MM.1S (cell line): ENCODE measurements at regions not wholly inside any gene's neighbourhood (a gene's known extent, or its start where the extent isn't known, plus 50 kb on each side); places are given as distances from the start of the nearest gene placed in this dataset.

Experiments
- DNase-seq: peaks from one replicate; pipeline ENCODE4 v3.0.0-alpha.2; 2015
- H2AFZ ChIP-seq: fragments of 300-600 bp; sonication (generic); 2 replicates; pipeline ENCODE4 v1.6.0; 2016; ENCODE audit warnings: antibody characterized with exemption, low read length
- H3F3A ChIP-seq: fragments of 300-600 bp; sonication (generic); 2 replicates; pipeline ENCODE4 v1.6.1; 2016; ENCODE audit warnings: mild to moderate bottlenecking, antibody characterized with exemption, low read length, moderate library complexity, mixed read lengths; ENCODE audit not compliant: insufficient read depth
- H3K27ac ChIP-seq: fragments of 300-600 bp; sonication (generic); 2 replicates; pipeline ENCODE4 v1.5.1; 2016; ENCODE audit warnings: mild to moderate bottlenecking, low read length
- H3K27me3 ChIP-seq: fragments of 300-600 bp; sonication (generic); replicated peaks from 2 replicates; pipeline ENCODE4 v1.6.0; 2016; ENCODE audit warnings: low read length; ENCODE audit not compliant: insufficient read depth
- H3K36me3 ChIP-seq: fragments of 300-600 bp; sonication (generic); replicated peaks from 2 replicates; pipeline ENCODE4 v1.6.1; 2016; ENCODE audit warnings: mild to moderate bottlenecking, low read length, mixed read lengths; ENCODE audit not compliant: insufficient read depth
- H3K4me1 ChIP-seq: fragments of 300-600 bp; sonication (generic); 2 replicates; pipeline ENCODE4 v1.6.1; 2016; ENCODE audit warnings: low read length, mixed read lengths
- H3K4me2 ChIP-seq: fragments of 300-600 bp; sonication (generic); 2 replicates; pipeline ENCODE4 v1.6.0; 2016; ENCODE audit warnings: low read depth, low read length
- H3K4me3 ChIP-seq: fragments of 300-600 bp; sonication (generic); 2 replicates; pipeline ENCODE4 v1.5.1; 2016; ENCODE audit warnings: low read length, mixed read lengths
- H3K79me2 ChIP-seq: fragments of 300-600 bp; sonication (generic); 2 replicates; pipeline ENCODE4 v1.6.1; 2016; ENCODE audit warnings: mixed run types, low read length, mixed read lengths
- H3K9ac ChIP-seq: fragments of 300-600 bp; sonication (generic); 2 replicates; pipeline ENCODE4 v1.6.1; 2016; ENCODE audit warnings: low read length, mixed read lengths
- H3K9me2 ChIP-seq: fragments of 300-600 bp; sonication (generic); replicated peaks from 2 replicates; pipeline ENCODE4 v1.6.1; 2016; ENCODE audit warnings: mild to moderate bottlenecking, low read length, mixed read lengths; ENCODE audit not compliant: insufficient read depth
- H3K9me3 ChIP-seq: fragments of 300-600 bp; sonication (generic); replicated peaks from 2 replicates; pipeline ENCODE4 v1.6.1; 2016; ENCODE audit warnings: mild to moderate bottlenecking, low read length, mixed read lengths; ENCODE audit not compliant: insufficient read depth
- H4K20me1 ChIP-seq: fragments of 300-600 bp; sonication (generic); 2 replicates; pipeline ENCODE4 v1.6.1; 2016; ENCODE audit warnings: mild to moderate bottlenecking, low read length, moderate library complexity, mixed read lengths; ENCODE audit not compliant: insufficient read depth
- CTCF ChIP-seq: fragments of 300-600 bp; sonication (generic); IDR thresholded peaks from 2 replicates; pipeline ENCODE4 v1.5.1; 2016; ENCODE audit warnings: antibody characterized with exemption, low read length, mixed read lengths
- EZH2 ChIP-seq: fragments of 300-600 bp; sonication (generic); optimal IDR thresholded peaks from 2 replicates; pipeline ENCODE3; 2017; ENCODE audit warnings: low read depth, mild to moderate bottlenecking, antibody characterized with exemption, low read length, mixed read lengths
- EZH2phosphoT487 ChIP-seq: fragments of 300-600 bp; sonication (generic); IDR thresholded peaks from 2 replicates; pipeline ENCODE4 v1.6.1; 2018; ENCODE audit warnings: antibody characterized with exemption, low read length

DNA sequence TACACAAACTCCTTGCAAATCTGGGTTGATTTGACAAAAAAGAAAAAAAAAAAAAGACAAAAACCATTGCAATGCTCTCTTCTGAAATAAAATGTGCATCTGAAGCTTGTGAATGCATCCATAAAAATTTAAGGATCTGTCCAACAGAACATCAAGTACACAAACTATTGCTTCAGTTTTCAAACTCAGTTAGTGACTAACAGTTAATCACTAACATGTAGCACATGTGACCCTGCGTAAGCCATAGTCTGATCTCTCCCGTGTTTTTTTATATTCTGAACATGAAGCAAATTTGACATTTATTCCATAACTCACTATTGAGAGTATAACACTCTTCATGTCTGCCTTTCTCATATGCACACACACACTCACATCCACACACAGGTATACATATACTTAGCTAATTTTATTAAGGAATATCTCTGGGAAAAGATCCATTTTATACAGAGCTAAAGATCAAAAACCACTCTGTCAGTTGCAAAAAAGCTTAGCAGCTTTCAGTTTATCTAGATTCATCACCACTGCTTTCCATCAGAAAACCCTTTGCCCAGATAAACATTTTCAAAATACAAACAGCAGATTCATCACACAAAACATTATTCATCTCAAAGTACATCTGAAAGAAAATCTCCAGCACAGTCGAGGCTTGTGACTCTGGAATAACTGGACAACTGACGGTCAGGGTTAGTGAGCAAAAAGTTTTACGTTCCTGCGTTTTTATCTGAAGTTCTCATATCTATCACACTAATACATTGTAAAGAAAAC lies 1000.4 kb upstream of the ACVR2A start:
- Histone ChIP-seq H3K9me3 (no peaks in the 10 kb centered on the region), H3K4me2 (no peak overlapping the region), H3F3A (no peaks in the 10 kb centered on the region), H3K79me2 (no peaks in the 10 kb centered on the region), H3K4me1 (no peaks in the 10 kb centered on the region), H3K4me3 (no peak overlapping the region), H3K27me3 (no peaks in the 10 kb centered on the region), H4K20me1 (no peaks in the 10 kb centered on the region), H3K9me2 (no peaks in the 10 kb centered on the region), H3K9ac (no peak overlapping the region), H2AFZ (no peak overlapping the region), H3K27ac (no peak overlapping the region), H3K36me3 (no peaks in the 10 kb centered on the region)
- TF ChIP-seq CTCF (no peak), EZH2 (no peak), EZH2phosphoT487 (no peak)
- no peak for DNase-seq

DNA sequence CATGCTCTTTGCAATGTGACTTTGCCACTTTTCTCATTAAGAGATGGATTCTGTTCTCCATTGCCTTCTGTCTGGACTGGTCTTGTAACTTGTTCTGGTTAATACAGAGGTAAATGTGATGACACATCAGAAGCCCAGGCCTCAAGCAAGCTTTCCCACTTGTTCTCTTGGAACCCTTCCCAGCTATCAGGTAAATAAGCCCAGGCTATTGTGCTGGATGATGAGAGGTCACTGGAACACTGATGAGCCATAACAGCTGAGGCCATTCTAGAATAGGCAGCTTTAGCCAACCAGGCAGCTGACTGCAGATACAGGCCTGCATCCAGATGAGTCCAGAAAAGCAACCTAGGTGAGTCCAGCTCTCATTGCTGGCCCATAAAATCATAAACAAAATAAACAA lies 1007.0 kb upstream of the ACVR2A start:
- no peak overlapping the region for H2AFZ ChIP-seq
- H3K36me3 ChIP-seq, result no peaks in the 10 kb centered on the region
- no peaks in the 10 kb centered on the region for H3K79me2 ChIP-seq
- no peak overlapping the region for H3K4me3 ChIP-seq
- DNase-seq, result no peak
- H3K9me3 ChIP-seq, result no peaks in the 10 kb centered on the region
- H3K4me2 ChIP-seq, result no peak overlapping the region
- H4K20me1 ChIP-seq, result no peaks in the 10 kb centered on the region
- H3F3A ChIP-seq, result no peaks in the 10 kb centered on the region
- H3K9ac ChIP-seq, result no peak overlapping the region
- no peaks in the 10 kb centered on the region for H3K27me3 ChIP-seq
- TF ChIP-seq EZH2 (no peak), CTCF (no peak), EZH2phosphoT487 (no peak)
- no peak overlapping the region for H3K27ac ChIP-seq
- no peaks in the 10 kb centered on the region for H3K9me2 ChIP-seq
- no peaks in the 10 kb centered on the region for H3K4me1 ChIP-seq

DNA sequence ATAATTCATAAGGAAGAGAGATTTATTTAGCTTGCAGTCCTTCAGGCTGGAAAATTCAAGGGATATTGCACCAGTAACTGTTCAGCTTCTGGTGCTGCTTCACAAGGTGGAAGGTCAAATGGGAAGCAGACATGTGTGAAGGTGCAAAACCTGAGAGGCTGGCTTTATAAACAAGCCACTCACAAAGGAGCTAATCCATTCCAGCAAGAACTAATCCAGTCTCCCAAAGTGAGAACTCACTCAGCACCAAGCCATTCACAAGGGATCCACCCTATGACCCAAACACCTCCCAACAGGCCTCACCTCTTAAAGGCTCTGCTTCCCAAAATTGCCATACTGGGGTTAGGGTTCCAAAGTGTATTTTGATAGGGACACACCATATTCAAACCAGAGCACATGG lies 1018.4 kb upstream of the ACVR2A start:
- no peaks in the 10 kb centered on the region for H3F3A ChIP-seq
- H3K27ac ChIP-seq, result no peak overlapping the region
- no peaks in the 10 kb centered on the region for H3K36me3 ChIP-seq
- no peaks in the 10 kb centered on the region for H3K4me1 ChIP-seq
- no peaks in the 10 kb centered on the region for H4K20me1 ChIP-seq
- H3K27me3 ChIP-seq, result no peaks in the 10 kb centered on the region
- no peak overlapping the region for H3K4me2 ChIP-seq
- no peak overlapping the region for H3K9ac ChIP-seq
- H3K9me3 ChIP-seq, result no peaks in the 10 kb centered on the region
- DNase-seq, result no peak
- no peak overlapping the region for H3K4me3 ChIP-seq
- no peak for TF ChIP-seq EZH2
- TF ChIP-seq EZH2phosphoT487, result no peak
- TF ChIP-seq CTCF, result no peak
- H2AFZ ChIP-seq, result no peak overlapping the region
- H3K79me2 ChIP-seq, result no peaks in the 10 kb centered on the region
- H3K9me2 ChIP-seq, result no peaks in the 10 kb centered on the region
